ENCODE measurements at regions not wholly inside any gene's neighbourhood (a gene's known extent, or its start where the extent isn't known, plus 50 kb on each side); places are given as distances from the start of the nearest gene placed in this dataset.

- TF ChIP-seq CTCF (IDR thresholded peaks at IDR 0.05) (no peak), POLR2AphosphoS5 (IDR thresholded peaks at IDR 0.05) (no peak), POLR2A (IDR thresholded peaks at IDR 0.05) (no peak)
Observed at GRCh38 chr13:66098931-66099628, 1131.1 kb downstream of the PCDH9 start.

Measured in suprapubic skin (tissue), 4 donors.